AG10803 (cell line): ENCODE measurements at regions not wholly inside any gene's neighbourhood (a gene's known extent, or its start where the extent isn't known, plus 50 kb on each side); places are given as distances from the start of the nearest gene placed in this dataset.

Source experiments
- DNase-seq: peaks from one replicate; pipeline ENCODE4 v3.0.0; 2010; ENCODE audit warnings: low read depth
- H3K4me3 ChIP-seq: 2 replicates; pipeline ENCODE4 v1.5.1; 2011; ENCODE audit warnings: mild to moderate bottlenecking, low read length, control low read depth
- TF ChIP-seq, protein P1 (sequence below): conservative IDR thresholded peaks from 2 replicates; pipeline ENCODE4 v1.5.1; 2011; ENCODE audit warnings: mild to moderate bottlenecking, low read length, control low read depth, inconsistent platforms

DNA sequence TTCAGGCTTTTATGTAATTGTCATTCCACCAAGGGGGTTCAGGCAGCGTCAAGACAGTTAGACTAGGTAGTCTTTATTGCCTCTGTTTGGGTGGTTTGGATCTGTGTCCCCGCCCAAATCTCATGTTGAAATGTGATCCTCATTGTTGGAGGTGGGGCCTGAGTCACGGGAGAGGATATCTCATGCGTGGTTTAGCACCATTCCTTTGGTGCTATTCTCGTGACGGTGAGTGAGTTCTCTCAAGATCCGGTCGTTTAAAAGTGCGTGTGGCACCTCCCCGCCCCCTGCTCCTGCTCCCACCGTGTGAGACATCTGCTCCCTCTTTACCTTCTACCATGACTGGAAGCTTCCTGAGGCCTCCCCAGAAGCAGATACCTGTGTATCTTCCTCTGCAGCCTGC lies 51.3 kb upstream of the FOXC1 start:
- no peak for DNase-seq
- TF ChIP-seq, protein P1, sequence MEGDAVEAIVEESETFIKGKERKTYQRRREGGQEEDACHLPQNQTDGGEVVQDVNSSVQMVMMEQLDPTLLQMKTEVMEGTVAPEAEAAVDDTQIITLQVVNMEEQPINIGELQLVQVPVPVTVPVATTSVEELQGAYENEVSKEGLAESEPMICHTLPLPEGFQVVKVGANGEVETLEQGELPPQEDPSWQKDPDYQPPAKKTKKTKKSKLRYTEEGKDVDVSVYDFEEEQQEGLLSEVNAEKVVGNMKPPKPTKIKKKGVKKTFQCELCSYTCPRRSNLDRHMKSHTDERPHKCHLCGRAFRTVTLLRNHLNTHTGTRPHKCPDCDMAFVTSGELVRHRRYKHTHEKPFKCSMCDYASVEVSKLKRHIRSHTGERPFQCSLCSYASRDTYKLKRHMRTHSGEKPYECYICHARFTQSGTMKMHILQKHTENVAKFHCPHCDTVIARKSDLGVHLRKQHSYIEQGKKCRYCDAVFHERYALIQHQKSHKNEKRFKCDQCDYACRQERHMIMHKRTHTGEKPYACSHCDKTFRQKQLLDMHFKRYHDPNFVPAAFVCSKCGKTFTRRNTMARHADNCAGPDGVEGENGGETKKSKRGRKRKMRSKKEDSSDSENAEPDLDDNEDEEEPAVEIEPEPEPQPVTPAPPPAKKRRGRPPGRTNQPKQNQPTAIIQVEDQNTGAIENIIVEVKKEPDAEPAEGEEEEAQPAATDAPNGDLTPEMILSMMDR, result no peak
- H3K4me3 ChIP-seq, result no peak overlapping the region
